ENCODE measurements at regions not wholly inside any gene's neighbourhood (a gene's known extent, or its start where the extent isn't known, plus 50 kb on each side); places are given as distances from the start of the nearest gene placed in this dataset.

DNA sequence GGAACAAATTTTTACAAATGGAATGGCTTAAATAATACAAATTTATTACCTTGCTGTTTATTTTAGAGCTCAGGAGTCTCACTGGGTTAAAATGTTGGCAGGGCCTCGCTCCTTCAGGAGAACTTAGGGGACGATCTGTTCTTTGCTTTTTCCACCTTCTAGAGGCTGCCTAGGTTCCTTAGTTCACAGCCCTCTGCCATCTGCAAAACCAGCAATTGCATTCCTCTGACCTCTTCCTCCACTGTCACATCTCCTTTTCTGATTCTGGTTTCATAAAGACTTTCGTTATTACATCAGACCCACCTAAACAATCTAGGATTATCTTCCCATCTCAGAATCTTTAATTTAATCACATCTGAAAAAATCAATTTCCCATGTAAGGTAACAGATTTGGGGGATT lies 249.6 kb upstream of the SPRY2 start:
- DNase-seq (ENCODE audit: low spot score) = no peak

DNA sequence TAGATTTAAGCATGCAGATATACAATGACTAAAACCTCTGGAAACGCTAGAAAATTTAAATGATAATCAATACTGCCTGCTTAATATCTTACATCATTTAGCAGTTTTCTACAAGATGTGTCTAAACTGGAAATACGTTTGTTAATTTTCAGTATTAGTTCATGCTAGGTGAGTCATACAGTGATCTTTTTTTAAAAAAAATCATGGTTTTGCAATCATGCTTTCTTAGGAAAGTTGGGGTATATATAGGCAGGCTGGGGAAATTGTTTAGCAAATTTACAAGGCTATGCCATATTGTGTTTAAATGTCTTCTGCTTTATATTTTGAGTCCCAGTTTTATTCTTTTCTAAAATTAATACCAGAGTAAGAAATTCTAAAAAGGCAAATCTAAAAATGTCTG lies 245.4 kb upstream of the SPRY2 start:
- DNase-seq (ENCODE audit: low spot score) = no peak

DNA sequence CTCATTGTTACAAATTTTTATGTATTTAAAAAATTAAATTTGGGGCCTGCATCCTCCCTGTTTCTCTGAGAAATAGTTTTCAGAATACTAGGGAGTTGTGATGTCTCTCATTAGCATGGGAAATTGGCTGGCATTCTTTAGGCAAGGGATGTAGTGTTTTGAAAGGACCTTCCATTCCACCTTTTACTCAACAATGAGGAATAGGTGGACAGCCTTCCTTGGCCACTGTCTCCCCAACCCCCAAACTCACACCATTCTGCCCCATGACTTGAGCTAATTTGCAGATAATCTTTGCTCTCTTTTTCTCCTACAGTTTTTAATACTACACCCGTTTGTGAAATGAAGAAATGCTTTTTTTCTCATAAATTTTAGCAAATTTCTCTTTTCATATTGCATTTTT lies 244.6 kb upstream of the SPRY2 start:
- DNase-seq (ENCODE audit: low spot score) = no peak

DNA sequence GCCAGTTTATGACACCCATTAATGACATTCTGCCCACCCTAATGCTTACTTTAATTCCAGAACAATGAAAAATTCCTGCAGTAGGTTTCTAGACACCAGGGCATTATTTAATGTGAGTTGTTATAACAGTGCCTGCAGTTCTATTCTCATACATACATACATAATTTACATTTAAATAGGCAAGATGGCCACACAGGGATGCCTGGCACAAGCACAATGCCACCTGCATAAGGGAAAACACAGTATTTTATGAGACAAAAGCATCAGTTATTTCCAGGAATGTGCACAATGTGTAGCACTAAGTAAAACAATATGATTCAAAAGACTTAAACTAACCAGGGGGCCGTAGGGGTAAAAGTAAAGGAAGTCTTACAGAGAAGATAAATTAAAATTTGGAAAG lies 243.9 kb upstream of the SPRY2 start:
- DNase-seq (ENCODE audit: low spot score) = no peak

DNA sequence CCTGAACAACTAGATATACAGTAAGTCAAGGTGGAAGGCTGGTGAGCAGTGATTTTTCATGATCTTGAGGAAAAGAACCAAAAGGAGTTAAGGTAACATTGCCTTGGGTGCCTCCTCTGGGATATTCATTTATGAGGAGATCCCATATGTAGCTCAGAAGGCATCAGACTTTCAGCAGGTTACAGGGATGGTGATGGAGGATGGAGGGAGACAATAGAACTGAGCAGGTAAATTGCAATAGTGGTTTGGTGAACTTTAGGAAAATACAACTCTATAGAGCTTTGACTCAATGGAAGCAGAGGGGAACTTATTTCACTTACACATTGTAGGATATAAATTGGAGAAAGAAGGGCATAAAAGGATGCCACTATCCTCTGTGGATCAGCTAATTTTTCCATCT lies 243.4 kb upstream of the SPRY2 start:
- DNase-seq (ENCODE audit: low spot score) = no peak

DNA sequence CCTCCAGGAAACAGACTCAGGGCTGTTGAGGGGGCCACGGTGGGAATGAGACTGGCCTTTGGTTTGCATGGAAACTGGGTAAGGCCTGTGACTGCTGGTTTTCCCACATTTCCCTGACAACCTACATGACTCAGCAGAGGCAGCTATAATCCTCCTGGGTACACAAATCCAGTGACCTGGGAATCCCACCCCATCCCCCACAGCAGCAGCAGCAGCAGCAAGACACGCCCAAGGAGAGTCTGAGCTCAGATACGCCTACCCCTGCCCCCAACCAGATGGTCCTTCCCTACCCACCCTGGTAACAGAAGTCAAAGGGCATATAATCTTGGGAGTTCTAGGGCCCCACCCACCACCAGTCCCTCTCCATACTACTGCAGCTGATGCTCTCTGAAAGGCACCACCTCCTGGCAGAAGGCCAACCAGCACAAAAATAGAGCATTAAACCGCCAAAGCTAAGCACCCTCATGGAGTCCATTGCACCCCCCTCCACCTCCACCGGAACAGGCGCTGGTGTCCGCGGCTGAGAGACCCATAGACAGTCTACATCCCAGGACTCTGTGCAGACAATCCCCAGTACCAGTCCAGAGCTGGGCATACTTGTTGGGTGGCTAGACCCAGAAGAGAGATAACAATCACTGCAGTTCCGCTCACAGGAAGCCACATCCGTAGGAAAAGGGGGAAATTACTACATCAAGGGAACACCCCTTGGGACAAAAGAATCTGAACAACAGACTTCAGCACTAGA lies 237.2 kb upstream of the SPRY2 start:
- DNase-seq (ENCODE audit: low spot score) = no peak

DNA sequence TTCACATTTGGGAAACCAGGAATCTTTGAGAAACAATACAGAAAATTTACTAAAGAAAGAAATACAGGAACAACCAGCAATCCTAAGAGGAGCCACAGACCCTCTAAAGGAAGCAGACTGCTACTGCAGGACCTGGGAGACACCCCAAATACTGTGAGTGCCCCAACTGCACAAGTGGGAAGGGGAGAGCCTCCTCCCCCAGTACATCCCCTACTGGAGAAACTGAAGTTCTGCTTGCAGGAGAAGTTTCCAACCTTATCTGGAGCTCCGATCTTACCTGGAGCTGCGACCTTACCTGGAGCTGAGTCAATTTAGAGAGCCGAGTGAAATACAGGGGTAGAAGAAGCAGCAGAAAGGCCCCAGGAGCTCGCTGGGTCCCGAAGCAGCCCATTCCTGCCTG lies 236.4 kb upstream of the SPRY2 start:
- no peak for DNase-seq (ENCODE audit: low spot score)

DNA sequence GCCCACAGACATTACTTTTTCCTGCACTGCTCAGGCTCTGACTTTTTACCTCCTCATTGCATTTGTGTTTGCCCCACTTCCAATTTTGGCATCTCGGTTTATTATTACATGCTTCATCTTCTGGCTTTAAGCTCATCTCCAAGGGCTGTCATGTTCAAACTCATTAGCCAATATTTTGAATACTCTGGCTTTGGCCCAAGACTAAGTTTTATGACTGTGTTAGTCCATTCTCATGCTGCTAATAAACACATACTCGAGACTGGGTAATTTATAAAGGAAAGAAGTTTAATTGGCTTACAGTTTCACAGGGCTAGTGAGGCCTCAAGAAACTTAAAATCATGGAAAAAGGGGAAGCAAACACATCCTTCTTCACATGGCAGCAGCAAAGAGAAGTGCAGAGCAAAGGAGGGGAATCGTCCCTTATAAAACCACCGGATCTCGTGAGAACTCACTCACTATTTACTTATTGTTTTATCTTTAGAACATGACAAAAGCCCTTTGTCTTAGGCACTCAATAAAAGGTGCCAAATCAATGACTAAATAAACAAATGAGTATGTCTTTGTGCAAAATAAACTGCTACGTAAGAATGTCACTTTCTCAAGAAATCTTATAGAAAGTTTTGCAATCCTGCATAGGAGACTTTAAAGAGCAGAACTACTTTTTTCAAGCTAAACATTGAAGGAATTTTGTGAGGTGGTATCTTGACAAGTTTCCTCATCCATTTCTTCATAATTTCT lies 233.4 kb upstream of the SPRY2 start:
- DNase-seq (ENCODE audit: low spot score) = no peak

DNA sequence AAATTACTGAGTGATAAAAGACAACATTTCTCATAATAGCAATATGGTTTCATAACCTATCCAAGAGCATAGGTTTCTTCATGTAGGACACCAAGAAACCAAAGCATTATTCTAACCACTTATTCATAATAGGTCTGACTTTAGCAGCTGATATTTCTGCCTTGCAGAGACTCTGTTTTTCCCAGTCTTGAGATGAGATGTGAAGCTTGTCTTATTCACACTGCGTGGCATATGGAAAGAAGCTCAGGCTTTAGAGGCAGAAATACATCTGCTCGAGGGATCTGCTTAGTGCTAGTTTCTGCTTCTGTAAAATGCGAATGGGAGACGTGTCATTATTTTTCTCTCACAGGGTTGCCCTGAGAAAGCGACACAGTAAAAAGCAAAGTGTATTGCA lies 232.0 kb upstream of the SPRY2 start:
- DNase-seq (ENCODE audit: low spot score) = no peak

DNA sequence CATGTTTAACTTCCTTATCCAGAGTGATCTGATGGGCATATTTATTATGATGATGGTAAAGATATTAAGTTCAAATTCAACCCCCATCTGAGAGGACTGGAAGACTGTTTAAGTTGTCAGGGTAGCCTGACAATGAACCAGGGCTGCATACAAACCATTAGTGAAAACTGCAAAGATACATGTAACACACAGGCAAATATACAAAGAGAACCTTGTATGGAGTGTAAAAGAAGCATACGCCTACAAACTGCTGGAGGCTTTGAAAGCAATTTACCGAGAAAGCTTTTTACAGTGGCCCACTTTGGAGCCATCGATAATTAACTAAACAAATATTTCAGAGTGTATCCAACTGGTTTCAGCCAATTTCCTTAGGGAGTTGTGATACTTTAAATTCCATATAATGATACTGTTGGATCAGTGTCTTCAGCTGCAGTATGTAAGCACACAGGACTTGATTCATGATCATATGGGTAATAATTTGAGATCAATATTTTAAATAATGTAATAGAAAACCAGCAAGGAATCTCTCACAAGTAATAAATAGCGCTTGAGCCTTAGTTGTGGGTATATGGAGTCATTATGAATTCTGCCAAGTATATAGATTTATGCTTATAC lies 231.5 kb upstream of the SPRY2 start:
- no peak for DNase-seq (ENCODE audit: low spot score)

DNA sequence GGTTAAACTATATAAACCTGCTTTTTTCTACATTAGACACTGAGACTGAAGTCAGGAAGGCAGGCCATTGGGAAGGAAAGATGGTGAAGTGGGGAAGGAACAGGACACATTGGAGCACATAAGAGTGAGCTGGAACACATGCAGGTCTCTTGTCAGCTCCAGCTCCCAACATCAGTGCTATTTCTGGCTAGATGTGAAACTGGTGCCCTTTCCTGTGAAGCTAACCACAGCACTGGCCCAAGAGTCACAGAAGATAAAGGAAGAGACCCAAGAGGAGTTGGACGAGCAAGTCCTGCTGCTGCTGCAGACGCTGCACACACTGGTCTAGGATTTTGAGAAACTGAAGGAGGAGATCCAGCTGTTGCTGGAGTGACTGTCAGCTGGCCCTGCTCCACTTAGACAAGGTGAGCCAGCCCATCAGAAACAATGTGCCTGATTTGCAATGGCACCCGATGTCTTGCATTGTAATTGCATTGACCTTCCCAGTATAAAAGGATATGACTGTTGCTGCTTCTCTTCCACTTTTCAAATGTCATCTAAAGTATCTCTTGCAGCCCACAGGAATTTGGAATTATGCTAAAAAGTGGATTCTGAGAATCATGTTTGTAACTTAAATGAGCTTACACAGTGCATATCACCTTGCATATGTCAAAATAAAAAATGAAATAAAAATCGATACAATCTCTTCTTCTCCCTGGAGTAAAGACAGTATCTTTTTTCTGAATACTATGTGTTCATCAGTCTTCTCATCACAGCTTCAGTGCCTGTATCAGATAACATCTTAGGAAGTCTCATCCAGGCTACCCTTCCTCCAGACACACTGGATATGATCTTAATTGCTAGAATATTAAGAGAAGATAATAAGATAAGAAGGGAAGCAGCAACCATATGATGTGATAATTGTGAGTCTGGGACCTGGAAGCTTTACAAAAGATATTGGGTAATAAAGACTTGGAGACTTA lies 230.7 kb upstream of the SPRY2 start:
- no peak for DNase-seq (ENCODE audit: low spot score)

DNA sequence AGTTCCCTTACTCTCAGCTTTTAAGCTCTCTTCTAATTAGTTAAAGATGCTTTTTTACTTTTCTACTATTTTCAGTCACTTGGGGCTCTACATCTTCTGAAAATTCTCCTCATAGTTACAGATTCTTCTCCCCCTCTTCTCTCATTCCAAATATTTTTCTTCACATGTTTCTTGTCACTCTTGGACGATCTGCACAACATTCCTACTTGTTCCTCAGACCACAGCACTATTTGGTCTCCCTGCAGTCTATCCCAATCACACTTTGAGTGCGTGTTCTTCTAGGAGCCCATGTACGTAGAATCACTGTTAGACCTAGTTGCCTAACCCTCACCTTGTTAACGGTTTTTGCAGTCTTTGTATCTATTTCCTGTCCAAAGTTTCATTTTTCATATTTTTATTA lies 222.5 kb upstream of the SPRY2 start:
- DNase-seq (ENCODE audit: low spot score) = no peak

DNA sequence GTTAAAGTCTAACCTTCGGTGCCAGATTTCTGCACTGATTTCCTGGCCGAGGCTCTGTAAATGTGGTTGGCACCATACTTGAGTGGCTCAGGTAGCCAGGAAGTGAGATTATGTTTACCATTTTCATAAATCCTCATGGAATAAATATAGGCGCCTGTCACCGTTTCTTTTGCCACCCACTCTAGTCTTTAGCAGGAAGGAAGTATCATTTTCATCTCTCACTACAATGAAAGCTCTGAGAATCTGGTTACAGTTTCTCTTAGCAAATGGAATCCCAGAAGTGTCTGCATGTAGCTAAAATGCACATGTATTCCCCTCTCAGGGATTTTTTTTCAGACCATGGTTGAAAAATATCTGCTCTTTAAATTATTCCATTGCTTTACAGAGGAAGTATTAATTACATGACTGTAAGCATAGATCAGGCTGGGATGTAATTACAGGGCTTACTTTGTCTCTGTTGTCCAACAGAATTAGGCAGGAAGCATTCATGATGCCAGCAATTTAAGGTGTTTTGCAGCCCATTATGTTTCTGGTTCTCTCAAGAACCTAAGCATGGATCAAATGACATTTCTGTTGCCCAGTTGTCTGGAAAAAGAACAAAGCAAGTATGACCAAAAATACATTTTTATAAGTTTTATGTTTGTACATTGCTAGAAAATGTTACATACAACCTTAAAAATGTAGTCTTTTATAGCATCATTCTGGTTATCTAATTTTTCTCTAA lies 221.7 kb upstream of the SPRY2 start:
- DNase-seq (ENCODE audit: low spot score) = no peak

DNA sequence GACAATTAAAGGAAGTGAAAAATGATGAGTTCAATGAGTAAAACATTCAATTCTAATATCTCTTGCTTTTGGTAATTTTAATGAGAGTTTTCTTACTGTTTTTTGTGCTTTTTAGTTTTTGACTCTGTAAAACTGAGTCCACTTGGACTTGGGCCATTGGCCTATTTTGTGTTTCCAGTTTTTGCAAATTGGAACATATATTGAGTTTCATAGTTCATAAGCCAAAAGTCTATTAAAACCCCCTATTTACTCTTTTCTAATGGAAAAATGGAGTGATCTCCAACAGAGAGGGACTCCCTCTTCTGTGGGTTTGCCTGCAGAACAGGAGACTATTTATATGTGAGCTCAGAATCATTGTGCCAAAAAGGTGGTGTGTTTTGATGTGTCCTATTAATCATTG lies 219.7 kb upstream of the SPRY2 start:
- no peak for DNase-seq (ENCODE audit: low spot score)

DNA sequence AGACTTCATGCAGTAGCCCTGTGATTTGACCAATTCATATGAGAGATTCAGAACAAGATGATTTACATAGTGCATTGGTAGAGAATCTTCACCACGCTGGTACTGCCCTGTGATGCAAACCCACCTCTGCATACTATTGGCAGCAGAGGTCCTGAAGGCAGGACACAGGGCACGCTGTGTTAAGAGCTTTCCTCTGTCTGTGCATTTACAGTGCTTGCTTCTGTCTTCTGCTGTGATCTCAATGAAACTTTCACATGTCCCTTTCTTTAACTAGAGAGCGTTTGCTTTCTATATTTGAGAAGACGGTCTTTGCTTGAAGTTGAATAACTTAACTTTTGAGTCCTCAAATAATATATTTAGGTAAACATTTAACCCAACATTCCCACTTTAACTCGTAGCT lies 219.0 kb upstream of the SPRY2 start:
- DNase-seq (ENCODE audit: low spot score) = no peak

DNA sequence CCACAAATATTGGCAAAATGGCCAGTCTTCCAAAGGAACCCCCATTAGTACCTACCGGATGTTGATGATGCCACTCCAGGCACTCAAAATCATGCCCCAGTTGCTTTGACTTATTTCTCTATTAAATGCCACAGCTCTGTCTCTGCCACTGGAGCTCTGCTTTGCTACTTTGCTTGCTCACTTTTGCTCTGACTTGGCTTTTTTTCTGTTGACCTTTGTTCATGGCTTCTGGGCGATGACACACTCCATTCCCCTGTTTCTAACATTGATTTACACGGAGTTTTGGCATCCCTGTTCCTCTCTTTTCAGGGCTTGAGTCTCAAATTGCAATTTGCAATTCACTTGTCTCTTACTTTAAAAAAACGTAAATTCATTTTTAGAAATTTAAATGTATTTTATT lies 217.1 kb upstream of the SPRY2 start:
- no peak for DNase-seq (ENCODE audit: low spot score)

DNA sequence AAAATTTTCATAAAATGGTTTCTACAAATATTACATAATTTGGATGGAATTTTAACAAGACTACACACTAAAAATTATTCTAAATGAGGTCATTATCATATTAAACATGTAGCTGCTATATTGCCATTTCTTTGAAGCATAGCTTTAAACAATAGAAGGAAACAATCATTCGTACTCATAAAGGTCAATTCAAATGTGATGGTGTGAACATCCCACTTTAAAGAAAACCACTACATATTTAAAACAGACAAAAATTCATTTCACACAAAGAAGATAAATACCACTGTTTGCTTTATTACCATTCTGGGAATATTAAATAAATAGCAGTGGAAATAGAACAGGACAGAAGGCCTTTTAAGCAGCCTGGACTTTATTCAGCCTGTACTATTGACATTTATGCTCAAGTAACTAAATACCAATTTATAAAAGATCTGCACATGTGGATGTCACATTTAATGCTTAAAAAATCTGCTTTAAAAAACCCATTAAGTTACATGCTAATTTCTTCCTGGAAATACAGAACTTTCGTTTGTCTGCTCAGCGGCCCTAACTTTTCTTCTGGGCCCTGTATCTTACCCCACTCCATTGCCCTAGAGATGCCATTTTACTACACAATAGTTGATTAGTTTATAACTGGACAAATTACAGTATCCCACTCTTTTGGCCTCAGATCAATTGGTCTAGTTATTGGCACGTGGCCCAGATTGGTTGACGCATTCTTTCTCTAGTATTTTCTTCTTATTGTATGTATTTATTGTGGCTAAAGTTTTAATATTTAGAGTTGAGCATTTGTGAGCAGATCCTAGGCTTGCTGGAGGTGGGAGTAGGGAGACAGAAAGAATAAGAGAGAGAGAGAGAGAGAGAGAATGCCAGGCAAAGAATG lies 215.1 kb upstream of the SPRY2 start:
- DNase-seq (ENCODE audit: low spot score) = no peak

DNA sequence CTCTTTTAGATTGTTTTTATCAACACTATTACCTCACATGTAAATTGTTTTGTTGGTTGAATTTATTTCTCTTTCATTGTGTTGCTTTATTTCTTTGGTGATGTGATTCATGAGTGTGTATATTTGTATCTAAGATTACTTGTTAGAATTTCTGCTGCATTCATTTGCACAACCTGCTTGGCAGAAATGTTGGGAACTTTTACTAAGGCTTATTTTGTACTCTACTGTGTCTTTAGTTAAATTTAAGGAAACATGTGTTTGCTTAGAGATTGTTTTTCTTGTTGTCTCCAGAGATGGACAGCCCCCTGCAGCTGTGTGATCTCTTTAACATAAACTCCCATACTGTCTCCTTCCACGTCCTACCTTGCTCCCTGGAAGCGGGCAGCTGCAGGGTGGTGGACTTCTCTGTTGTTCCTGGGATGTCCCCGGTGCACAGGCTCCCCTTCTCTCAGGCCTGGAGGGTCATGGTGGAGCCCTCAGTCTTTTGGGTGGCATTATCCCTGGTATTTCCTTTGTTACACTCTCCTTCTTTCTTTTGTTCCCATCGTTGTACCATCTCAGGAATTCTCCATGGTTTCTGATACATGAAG lies 212.0 kb upstream of the SPRY2 start:
- DNase-seq (ENCODE audit: low spot score) = no peak

DNA sequence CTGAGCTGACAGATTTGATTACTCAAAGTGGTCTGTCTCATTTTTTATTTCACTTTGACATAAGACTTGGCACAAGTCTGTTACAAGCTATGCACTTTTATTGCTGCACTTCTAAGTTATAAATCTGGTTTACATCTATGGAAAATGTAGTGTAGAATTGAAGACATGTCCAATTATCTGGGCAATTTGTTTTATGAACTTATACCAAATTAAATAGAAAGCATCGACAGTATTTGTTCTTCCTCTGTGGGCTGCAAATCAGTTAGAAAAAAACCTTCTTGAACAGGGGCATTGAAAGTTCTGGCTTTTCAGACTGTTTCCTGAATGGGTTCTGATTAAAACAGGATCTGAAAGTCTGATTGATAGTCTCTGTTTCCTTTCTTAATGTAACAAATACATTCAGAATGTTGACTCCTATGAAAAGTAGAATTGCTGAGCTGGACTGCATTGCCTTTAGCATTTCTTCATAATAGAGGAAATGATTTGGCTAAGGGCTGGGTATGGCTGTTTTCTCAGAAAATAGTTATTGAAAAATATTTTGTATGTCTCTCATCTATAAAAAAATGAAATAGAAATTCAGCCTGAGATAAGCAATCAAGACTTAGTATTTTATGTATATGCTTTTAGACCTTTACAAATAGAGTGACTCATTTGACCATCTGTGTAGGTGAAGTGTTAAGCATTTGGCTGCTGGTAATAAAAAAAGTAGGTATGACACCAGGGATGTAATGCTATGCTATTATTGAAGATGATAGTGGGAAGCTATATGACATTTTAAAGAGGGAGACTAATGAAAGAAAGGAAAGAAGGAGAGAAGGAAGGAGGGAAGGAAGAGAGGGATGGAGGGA lies 210.9 kb upstream of the SPRY2 start:
- DNase-seq (ENCODE audit: low spot score) = no peak
